Nephron (organoid): ENCODE measurements at regions not wholly inside any gene's neighbourhood (a gene's known extent, or its start where the extent isn't known, plus 50 kb on each side); places are given as distances from the start of the nearest gene placed in this dataset.
A peak's percentile ranks its signal among the peaks of the same experiment; 100 is the strongest.

Source experiments
- H3K27ac Mint-ChIP-seq, 3 experiments: 2 replicates each; pipeline ENCODE4 v1.8.0; 2020; ENCODE audit warnings: mixed read lengths in 3 of 3, mild to moderate bottlenecking in 2 of 3, moderate library complexity in 1 of 3
- H3K27me3 Mint-ChIP-seq: 2 replicates; pipeline ENCODE4 v1.8.0; 2021; ENCODE audit warnings: low read depth, mild to moderate bottlenecking, moderate library complexity, mixed read lengths
- H3K36me3 Mint-ChIP-seq: 2 replicates; pipeline ENCODE4 v1.8.0; 2020; ENCODE audit warnings: low read depth, mixed read lengths
- H3K4me1 Mint-ChIP-seq: 2 replicates; pipeline ENCODE4 v1.8.0; 2020; ENCODE audit warnings: mixed read lengths
- H3K4me3 Mint-ChIP-seq, 3 experiments: 2 replicates each; pipeline ENCODE4 v1.8.0; 2020; ENCODE audit warnings: mild to moderate bottlenecking in 3 of 3, mixed read lengths in 3 of 3, moderate library complexity in 2 of 3
- H3K9me3 Mint-ChIP-seq: 2 replicates; pipeline ENCODE4 v1.8.0; 2020; ENCODE audit warnings: mixed read lengths
- TF ChIP-seq, protein P1 (sequence below), 3 experiments: fragments of 200-600 bp; sonication (generic); IDR thresholded peaks; one replicate each; pipeline ENCODE4 v1.5.0; 2021; ENCODE audit warnings: antibody characterized with exemption in 3 of 3; ENCODE audit not compliant: unreplicated experiment in 3 of 3

DNA sequence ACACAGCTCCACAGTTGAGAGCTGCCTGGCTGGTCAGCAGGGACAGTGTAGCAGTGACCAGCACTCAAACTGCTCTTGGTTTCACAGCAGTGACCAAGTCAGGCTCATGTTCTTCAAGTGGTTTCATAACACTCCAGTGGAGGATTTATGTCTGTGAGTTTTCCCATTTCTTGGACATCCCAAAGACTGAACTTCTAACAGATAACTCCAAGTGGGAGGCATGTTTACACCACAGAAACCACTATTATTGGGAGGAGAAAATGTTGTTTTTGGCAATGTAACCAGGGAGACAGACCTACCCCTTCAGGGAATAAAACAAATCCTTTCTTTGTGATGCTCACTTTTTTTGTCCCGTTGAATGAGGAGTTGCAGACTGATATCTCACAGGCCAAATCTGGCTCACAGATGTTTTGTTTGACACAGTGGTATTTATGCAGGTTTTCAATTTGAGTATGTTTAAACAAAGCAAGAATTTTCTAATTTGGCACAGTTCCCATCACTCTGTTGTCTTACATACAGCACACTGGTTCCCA, 141.5 kb downstream of the RMI1 start:
- no peaks in the 10 kb centered on the region for H3K36me3 Mint-ChIP-seq
- TF ChIP-seq, protein P1, sequence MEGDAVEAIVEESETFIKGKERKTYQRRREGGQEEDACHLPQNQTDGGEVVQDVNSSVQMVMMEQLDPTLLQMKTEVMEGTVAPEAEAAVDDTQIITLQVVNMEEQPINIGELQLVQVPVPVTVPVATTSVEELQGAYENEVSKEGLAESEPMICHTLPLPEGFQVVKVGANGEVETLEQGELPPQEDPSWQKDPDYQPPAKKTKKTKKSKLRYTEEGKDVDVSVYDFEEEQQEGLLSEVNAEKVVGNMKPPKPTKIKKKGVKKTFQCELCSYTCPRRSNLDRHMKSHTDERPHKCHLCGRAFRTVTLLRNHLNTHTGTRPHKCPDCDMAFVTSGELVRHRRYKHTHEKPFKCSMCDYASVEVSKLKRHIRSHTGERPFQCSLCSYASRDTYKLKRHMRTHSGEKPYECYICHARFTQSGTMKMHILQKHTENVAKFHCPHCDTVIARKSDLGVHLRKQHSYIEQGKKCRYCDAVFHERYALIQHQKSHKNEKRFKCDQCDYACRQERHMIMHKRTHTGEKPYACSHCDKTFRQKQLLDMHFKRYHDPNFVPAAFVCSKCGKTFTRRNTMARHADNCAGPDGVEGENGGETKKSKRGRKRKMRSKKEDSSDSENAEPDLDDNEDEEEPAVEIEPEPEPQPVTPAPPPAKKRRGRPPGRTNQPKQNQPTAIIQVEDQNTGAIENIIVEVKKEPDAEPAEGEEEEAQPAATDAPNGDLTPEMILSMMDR (IDR thresholded peaks at IDR 0.05; ENCODE audit: unreplicated experiment in 3 of 3), result no peak
- H3K4me1 Mint-ChIP-seq, result peaks cover 44% of the 10 kb centered on the region
- peak overlapping the region; percentile 53 to 86 (median 71) for H3K27ac Mint-ChIP-seq
- peaks cover 12% of the 10 kb centered on the region for H3K9me3 Mint-ChIP-seq
- peaks cover 4% of the 10 kb centered on the region for H3K27me3 Mint-ChIP-seq
- H3K4me3 Mint-ChIP-seq, result no peak overlapping the region

DNA sequence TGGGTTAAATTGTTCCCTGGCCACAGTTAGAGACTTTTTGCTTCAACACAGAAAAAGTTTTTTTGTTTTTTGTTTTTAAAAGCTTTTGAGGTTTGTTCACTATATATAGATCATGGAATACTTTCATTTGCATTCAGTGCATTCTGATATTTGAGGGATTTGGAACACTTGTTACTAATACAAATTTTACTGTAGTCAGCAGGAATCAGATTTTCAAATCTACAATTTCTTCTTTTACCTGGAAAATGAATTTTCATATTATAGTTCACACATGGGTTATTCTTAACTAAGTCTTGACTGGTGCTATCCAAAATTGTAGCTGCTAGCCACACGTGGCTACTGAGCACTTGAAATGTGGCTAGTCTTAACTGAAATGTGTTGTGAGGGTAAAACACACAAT, 142.0 kb downstream of the RMI1 start:
- no peaks in the 10 kb centered on the region for H3K36me3 Mint-ChIP-seq

GRCh38 chr9:84123648-84124406, 143.2 kb downstream of the RMI1 start:
- TF ChIP-seq, protein P1 (IDR thresholded peaks at IDR 0.05; ENCODE audit: unreplicated experiment in 3 of 3), result no peak
- H3K4me1 Mint-ChIP-seq, result peaks cover 44% of the 10 kb centered on the region
- peak overlapping the region in 2 of 3 experiments; percentile 5 to 15 for H3K4me3 Mint-ChIP-seq
- no peaks in the 10 kb centered on the region for H3K36me3 Mint-ChIP-seq
- peak overlapping the region; percentile 38 to 58 (median 44) for H3K27ac Mint-ChIP-seq
- no peaks in the 10 kb centered on the region for H3K9me3 Mint-ChIP-seq
- no peaks in the 10 kb centered on the region for H3K27me3 Mint-ChIP-seq

More for the DNA sequence above, 142.0 kb downstream of the RMI1 start:
- Mint-ChIP-seq H3K4me3 (no peak overlapping the region), H3K4me1 (peaks cover 44% of the 10 kb centered on the region), H3K27ac (peak overlapping the region; percentile 53 to 86 (median 71)), H3K27me3 (no peaks in the 10 kb centered on the region), H3K9me3 (peaks cover 7% of the 10 kb centered on the region)
- TF ChIP-seq, protein P1 (IDR thresholded peaks at IDR 0.05; ENCODE audit: unreplicated experiment in 3 of 3), result no peak

- Mint-ChIP-seq H3K27me3 (no peaks in the 10 kb centered on the region), H3K36me3 (no peaks in the 10 kb centered on the region), H3K27ac (peak overlapping the region in 2 of 3 experiments; percentile 16 to 76), H3K4me1 (peaks cover 44% of the 10 kb centered on the region), H3K9me3 (no peaks in the 10 kb centered on the region), H3K4me3 (no peak overlapping the region)
- TF ChIP-seq, protein P1 (IDR thresholded peaks at IDR 0.05; ENCODE audit: unreplicated experiment in 3 of 3), result no peak
Observed at GRCh38 chr9:84125046-84125445, 144.4 kb downstream of the RMI1 start.

GRCh38 chr9:84129529-84129928, 148.9 kb downstream of the RMI1 start:
- peaks cover 13% of the 10 kb centered on the region for H3K4me1 Mint-ChIP-seq
- TF ChIP-seq, protein P1 (IDR thresholded peaks at IDR 0.05; ENCODE audit: unreplicated experiment in 3 of 3), result no peak
- H3K27me3 Mint-ChIP-seq, result no peaks in the 10 kb centered on the region
- no peaks in the 10 kb centered on the region for H3K9me3 Mint-ChIP-seq
- no peaks in the 10 kb centered on the region for H3K36me3 Mint-ChIP-seq
- H3K4me3 Mint-ChIP-seq, result no peak overlapping the region
- H3K27ac Mint-ChIP-seq, result no peak overlapping the region
